Neural cell (in vitro differentiated cells): ENCODE measurements at regions not wholly inside any gene's neighbourhood (a gene's known extent, or its start where the extent isn't known, plus 50 kb on each side); places are given as distances from the start of the nearest gene placed in this dataset.

ENCODE experiments used
- H2AFZ ChIP-seq: fragments of 200-600, 300-800 bp; sonication (generic), shearing (Covaris generic); 2 replicates; pipeline ENCODE4 v1.6.0; 2014; ENCODE audit warnings: low read depth, mild to moderate bottlenecking, antibody characterized with exemption, low read length, moderate library complexity
- H3F3A ChIP-seq: fragments of 200-600 bp; shearing (Covaris generic); 2 replicates; pipeline ENCODE4 v1.6.1; 2016; ENCODE audit warnings: mild to moderate bottlenecking, moderate library complexity, mixed read lengths, antibody characterized with exemption, low read length; ENCODE audit not compliant: insufficient read depth, poor library complexity, severe bottlenecking
- H3K27ac ChIP-seq: fragments of 200-600, 300-800 bp; sonication (generic), shearing (Covaris generic); 2 replicates; pipeline ENCODE4 v1.5.1; 2014; ENCODE audit warnings: mild to moderate bottlenecking, low read length, moderate library complexity
- H3K27me3 ChIP-seq: fragments of 300-800, 200-600 bp; sonication (generic), shearing (Covaris generic); 2 replicates; pipeline ENCODE4 v1.6.0; 2014; ENCODE audit warnings: mild to moderate bottlenecking, low read depth, low read length, moderate library complexity; ENCODE audit not compliant: insufficient read depth
- H3K36me3 ChIP-seq: fragments of 300-800, 200-600 bp; sonication (generic), shearing (Covaris generic); 2 replicates; pipeline ENCODE4 v1.5.1; 2014; ENCODE audit warnings: mild to moderate bottlenecking, antibody characterized with exemption, low read length, moderate library complexity; ENCODE audit not compliant: insufficient read depth
- H3K4me2 ChIP-seq: fragments of 300-800, 200-600 bp; sonication (generic), shearing (Covaris generic); 2 replicates; pipeline ENCODE4 v1.6.0; 2014; ENCODE audit warnings: mild to moderate bottlenecking, low read length
- H3K4me3 ChIP-seq: fragments of 300-800, 200-600 bp; sonication (generic), shearing (Covaris generic); 2 replicates; pipeline ENCODE4 v1.5.1; 2014; ENCODE audit warnings: mild to moderate bottlenecking, low read length, moderate library complexity
- H3K79me2 ChIP-seq: fragments of 200-600 bp; shearing (Covaris generic); replicated peaks from 2 replicates; pipeline ENCODE4 v1.6.0; 2014; ENCODE audit warnings: mild to moderate bottlenecking, low read length, moderate library complexity; ENCODE audit not compliant: insufficient read depth
- H3K9ac ChIP-seq: fragments of 300-800, 200-600 bp; sonication (generic), shearing (Covaris generic); 2 replicates; pipeline ENCODE4 v1.6.1; 2016; ENCODE audit warnings: mild to moderate bottlenecking, low read length, mixed read lengths
- H3K9me2 ChIP-seq: fragments of 200-600 bp; shearing (Covaris generic); 2 replicates; pipeline ENCODE4 v1.6.1; 2016; ENCODE audit warnings: mild to moderate bottlenecking, low read length, mixed read lengths; ENCODE audit not compliant: insufficient read depth
- H3K9me3 ChIP-seq: fragments of 200-600, 300-800 bp; sonication (generic), shearing (Covaris generic); 2 replicates; pipeline ENCODE4 v1.6.1; 2016; ENCODE audit warnings: mild to moderate bottlenecking, mixed run types, low read length, moderate library complexity, mixed read lengths
- H4K20me1 ChIP-seq: fragments of 200-600 bp; shearing (Covaris generic); 2 replicates; pipeline ENCODE4 v1.6.1; 2016; ENCODE audit warnings: mild to moderate bottlenecking, mixed run types; ENCODE audit not compliant: insufficient read depth
- EP300 ChIP-seq: fragments of 450-650 bp; conservative IDR thresholded peaks from 2 replicates; pipeline ENCODE4 v1.6.1; 2014; ENCODE audit warnings: antibody characterized with exemption, mild to moderate bottlenecking, moderate library complexity; ENCODE audit not compliant: poor library complexity, severe bottlenecking
- EZH2 ChIP-seq: fragments of 200-600, 300-800 bp; shearing (Covaris generic), sonication (generic); IDR thresholded peaks from 2 replicates; pipeline ENCODE4 v1.6.1; 2014; ENCODE audit warnings: antibody characterized with exemption, low read length, borderline replicate concordance, mild to moderate bottlenecking; ENCODE audit not compliant: insufficient read depth, poor library complexity, severe bottlenecking
- MXI1 ChIP-seq: fragments of 450-650 bp; conservative IDR thresholded peaks from 2 replicates; pipeline ENCODE4 v1.6.1; 2014; ENCODE audit warnings: antibody characterized with exemption, mild to moderate bottlenecking; ENCODE audit not compliant: poor library complexity, severe bottlenecking
- POLR2AphosphoS5 ChIP-seq: IDR thresholded peaks from 2 replicates; pipeline ENCODE4 v1.6.1; 2012
- RAD21 ChIP-seq: fragments of 450-650 bp; conservative IDR thresholded peaks from 2 replicates; pipeline ENCODE4 v1.6.1; 2014; ENCODE audit warnings: antibody characterized with exemption, mild to moderate bottlenecking, moderate library complexity
- SMC3 ChIP-seq: fragments of 450-650 bp; conservative IDR thresholded peaks from 2 replicates; pipeline ENCODE4 v1.6.1; 2014; ENCODE audit warnings: antibody characterized with exemption, mild to moderate bottlenecking, moderate library complexity; ENCODE audit not compliant: poor library complexity
- TAF1 ChIP-seq: IDR thresholded peaks from 2 replicates; pipeline ENCODE4 v1.6.1; 2012; ENCODE audit warnings: low read depth
- TF ChIP-seq, protein P1 (sequence below): IDR thresholded peaks from 2 replicates; pipeline ENCODE4 v1.6.1; 2012; ENCODE audit warnings: borderline replicate concordance
- TF ChIP-seq, protein P2 (sequence below): fragments of 450-650 bp; IDR thresholded peaks from 2 replicates; pipeline ENCODE4 v1.5.1; 2014; ENCODE audit warnings: antibody characterized with exemption, mild to moderate bottlenecking, moderate library complexity; ENCODE audit not compliant: poor library complexity, severe bottlenecking

DNA sequence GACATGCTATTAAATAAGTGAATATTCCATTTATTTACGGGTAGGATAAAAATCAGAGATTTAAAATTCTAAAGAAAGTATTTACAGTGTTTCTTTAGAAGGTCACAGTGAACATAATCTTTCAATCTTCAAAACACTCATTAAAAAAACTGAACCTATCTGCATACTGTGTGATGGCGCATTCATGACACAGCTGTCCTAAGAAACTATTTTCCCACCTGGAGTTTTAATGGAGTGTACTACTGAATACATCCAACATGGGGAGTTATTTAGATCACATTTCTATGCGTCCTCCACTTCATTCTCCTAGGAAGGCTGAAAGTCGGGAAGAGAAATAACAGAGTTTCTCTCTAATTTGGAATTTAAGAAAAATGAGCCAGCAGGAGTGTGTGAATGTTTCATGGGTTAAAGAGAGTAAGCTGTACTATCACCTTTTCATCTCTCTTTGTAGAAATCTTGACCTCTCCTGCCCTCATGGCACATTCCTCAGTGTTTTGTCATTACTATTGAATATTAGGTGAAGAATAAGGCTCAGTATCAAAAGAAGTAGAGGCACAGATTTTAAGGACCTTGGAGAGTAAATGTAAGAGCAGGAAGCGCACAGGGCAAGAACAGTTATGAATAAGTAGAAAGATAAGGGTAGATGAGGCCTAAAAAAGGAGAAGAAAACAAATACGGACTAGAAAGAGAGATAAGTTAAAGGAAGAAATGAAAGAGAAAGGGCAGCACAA, 551.2 kb upstream of the TUSC1 start:
- Histone ChIP-seq H3K9ac (no peak overlapping the region), H3K79me2 (no peaks in the 10 kb centered on the region), H4K20me1 (no peaks in the 10 kb centered on the region), H3K9me3 (no peaks in the 10 kb centered on the region), H3K27ac (no peak overlapping the region), H3K9me2 (no peaks in the 10 kb centered on the region), H3F3A (no peaks in the 10 kb centered on the region), H3K4me2 (no peak overlapping the region), H3K36me3 (no peaks in the 10 kb centered on the region), H3K4me3 (no peak overlapping the region), H3K27me3 (no peaks in the 10 kb centered on the region), H2AFZ (no peak overlapping the region)
- no peak for TF ChIP-seq POLR2AphosphoS5
- TF ChIP-seq, protein P1, sequence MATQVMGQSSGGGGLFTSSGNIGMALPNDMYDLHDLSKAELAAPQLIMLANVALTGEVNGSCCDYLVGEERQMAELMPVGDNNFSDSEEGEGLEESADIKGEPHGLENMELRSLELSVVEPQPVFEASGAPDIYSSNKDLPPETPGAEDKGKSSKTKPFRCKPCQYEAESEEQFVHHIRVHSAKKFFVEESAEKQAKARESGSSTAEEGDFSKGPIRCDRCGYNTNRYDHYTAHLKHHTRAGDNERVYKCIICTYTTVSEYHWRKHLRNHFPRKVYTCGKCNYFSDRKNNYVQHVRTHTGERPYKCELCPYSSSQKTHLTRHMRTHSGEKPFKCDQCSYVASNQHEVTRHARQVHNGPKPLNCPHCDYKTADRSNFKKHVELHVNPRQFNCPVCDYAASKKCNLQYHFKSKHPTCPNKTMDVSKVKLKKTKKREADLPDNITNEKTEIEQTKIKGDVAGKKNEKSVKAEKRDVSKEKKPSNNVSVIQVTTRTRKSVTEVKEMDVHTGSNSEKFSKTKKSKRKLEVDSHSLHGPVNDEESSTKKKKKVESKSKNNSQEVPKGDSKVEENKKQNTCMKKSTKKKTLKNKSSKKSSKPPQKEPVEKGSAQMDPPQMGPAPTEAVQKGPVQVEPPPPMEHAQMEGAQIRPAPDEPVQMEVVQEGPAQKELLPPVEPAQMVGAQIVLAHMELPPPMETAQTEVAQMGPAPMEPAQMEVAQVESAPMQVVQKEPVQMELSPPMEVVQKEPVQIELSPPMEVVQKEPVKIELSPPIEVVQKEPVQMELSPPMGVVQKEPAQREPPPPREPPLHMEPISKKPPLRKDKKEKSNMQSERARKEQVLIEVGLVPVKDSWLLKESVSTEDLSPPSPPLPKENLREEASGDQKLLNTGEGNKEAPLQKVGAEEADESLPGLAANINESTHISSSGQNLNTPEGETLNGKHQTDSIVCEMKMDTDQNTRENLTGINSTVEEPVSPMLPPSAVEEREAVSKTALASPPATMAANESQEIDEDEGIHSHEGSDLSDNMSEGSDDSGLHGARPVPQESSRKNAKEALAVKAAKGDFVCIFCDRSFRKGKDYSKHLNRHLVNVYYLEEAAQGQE: no peak
- no peak for TF ChIP-seq EP300
- TF ChIP-seq MXI1: no peak
- TF ChIP-seq EZH2: no peak
- TF ChIP-seq, protein P2, sequence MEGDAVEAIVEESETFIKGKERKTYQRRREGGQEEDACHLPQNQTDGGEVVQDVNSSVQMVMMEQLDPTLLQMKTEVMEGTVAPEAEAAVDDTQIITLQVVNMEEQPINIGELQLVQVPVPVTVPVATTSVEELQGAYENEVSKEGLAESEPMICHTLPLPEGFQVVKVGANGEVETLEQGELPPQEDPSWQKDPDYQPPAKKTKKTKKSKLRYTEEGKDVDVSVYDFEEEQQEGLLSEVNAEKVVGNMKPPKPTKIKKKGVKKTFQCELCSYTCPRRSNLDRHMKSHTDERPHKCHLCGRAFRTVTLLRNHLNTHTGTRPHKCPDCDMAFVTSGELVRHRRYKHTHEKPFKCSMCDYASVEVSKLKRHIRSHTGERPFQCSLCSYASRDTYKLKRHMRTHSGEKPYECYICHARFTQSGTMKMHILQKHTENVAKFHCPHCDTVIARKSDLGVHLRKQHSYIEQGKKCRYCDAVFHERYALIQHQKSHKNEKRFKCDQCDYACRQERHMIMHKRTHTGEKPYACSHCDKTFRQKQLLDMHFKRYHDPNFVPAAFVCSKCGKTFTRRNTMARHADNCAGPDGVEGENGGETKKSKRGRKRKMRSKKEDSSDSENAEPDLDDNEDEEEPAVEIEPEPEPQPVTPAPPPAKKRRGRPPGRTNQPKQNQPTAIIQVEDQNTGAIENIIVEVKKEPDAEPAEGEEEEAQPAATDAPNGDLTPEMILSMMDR: no peak
- no peak for TF ChIP-seq SMC3
- no peak for TF ChIP-seq TAF1
- no peak for TF ChIP-seq RAD21

DNA sequence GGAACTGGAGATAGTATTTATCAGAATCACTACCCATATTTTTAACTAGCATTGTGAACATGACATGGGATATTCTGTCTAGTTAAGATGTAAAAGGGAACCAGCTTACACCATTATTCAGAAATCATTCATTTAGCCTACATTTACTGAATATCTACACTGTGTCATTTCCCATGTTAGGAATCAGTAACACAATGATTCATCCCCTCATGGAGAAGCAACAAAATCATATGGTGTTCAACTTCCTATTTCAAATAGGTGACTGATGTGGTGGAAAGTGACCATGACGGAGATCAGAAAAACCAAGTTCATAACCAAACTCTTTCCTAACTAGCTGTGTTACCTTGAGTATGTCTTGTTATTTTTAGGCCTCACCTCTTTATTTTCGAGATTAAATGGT, 550.0 kb upstream of the TUSC1 start:
- Histone ChIP-seq H2AFZ (no peak overlapping the region), H3K27me3 (no peaks in the 10 kb centered on the region), H3K9me2 (no peaks in the 10 kb centered on the region), H3K36me3 (no peaks in the 10 kb centered on the region), H3K27ac (no peak overlapping the region), H4K20me1 (no peaks in the 10 kb centered on the region), H3K4me2 (no peak overlapping the region), H3K9me3 (no peaks in the 10 kb centered on the region), H3F3A (no peaks in the 10 kb centered on the region), H3K9ac (no peak overlapping the region), H3K4me3 (no peak overlapping the region), H3K79me2 (no peaks in the 10 kb centered on the region)
- no peak for TF ChIP-seq SMC3
- TF ChIP-seq EP300: no peak
- TF ChIP-seq RAD21: no peak
- TF ChIP-seq MXI1: no peak
- TF ChIP-seq TAF1: no peak
- TF ChIP-seq, protein P2: no peak
- TF ChIP-seq POLR2AphosphoS5: no peak
